GM19397 (cell line): ENCODE measurements at regions not wholly inside any gene's neighbourhood (a gene's known extent, or its start where the extent isn't known, plus 50 kb on each side); places are given as distances from the start of the nearest gene placed in this dataset.
"Not testable (repeated sequence)": the region's sequence is repeated elsewhere in the genome, so short reads cannot be mapped to it uniquely, and the experiment has no call there.

Experiments
- ATAC-seq: cut with Tn5 transposase; IDR thresholded peaks from one replicate; pipeline ENCODE4 v1.9.1; 2021; ENCODE audit warnings: mild to moderate bottlenecking, moderate library complexity; ENCODE audit not compliant: unreplicated experiment

- no peak for ATAC-seq
Observed at GRCh38 chr3:8112587-8112986, 389.0 kb upstream of the LMCD1 start.

DNA sequence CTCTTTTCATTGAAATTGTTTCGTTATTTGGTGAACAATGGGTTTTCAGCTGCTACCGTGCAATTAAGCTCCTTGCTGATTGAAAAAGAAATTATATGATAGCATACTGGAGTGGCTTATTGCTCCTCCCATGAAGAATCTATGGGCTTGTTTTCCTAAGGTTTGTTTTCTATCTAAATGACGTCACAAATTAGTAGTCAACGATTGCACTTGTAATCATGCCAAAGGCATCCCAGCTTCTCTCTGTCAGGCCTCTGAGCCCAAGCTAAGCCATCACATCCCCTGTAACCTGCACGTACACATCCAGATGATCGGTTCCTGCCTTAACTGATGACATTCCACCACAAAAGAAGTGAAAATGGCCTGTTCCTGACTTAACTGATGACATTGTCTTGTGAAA, 388.0 kb upstream of the LMCD1 start:
- ATAC-seq: no peak

- no peak for ATAC-seq
Observed at GRCh38 chr3:8128686-8129085, 372.9 kb upstream of the LMCD1 start.

- no peak for ATAC-seq
Observed at GRCh38 chr3:8136553-8136952, 365.1 kb upstream of the LMCD1 start.

DNA sequence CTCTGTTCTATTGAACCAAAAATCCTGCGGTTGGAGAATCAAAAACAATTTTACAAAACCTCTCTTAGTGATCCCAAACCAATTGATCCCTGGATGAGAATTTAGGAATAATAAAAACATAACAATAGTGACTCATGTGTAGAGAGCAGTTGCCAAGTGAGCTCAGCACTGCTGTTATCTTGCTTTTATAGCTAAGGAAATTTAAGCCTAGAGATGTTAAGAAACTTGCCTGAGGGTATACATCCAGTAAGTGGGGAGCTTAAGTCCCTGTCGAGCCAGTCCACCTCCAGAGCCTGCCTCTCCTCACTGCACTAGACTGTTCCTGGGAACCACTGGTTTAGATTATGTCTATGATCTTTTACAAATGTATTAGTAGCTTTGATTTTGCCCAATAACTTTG, 358.4 kb upstream of the LMCD1 start:
- ATAC-seq: no peak

DNA sequence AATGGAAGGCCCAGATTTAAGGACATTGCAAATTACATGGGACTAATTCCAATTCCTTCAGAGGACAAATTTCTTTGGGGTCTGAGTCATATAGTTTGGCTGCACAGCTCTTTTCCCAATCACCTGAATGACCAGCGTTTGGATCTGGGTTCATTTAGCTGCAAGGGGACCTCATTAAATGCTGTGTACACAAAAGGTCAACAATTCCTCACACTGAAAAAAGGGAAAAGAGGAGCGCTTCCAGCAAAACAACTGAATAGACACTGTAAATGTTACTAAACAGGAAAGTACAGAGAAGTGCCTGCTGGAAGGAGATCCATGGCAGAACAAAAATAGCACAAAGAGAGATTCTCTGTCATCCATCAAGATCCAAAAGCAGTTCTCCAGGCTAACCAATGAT, 356.0 kb upstream of the LMCD1 start:
- ATAC-seq: no peak

GRCh38 chr3:8147711-8148110, 353.9 kb upstream of the LMCD1 start:
- ATAC-seq: no peak

GRCh38 chr3:8152821-8153418, 348.7 kb upstream of the LMCD1 start:
- no peak for ATAC-seq

GRCh38 chr3:8153800-8154199, 347.8 kb upstream of the LMCD1 start:
- no peak for ATAC-seq

DNA sequence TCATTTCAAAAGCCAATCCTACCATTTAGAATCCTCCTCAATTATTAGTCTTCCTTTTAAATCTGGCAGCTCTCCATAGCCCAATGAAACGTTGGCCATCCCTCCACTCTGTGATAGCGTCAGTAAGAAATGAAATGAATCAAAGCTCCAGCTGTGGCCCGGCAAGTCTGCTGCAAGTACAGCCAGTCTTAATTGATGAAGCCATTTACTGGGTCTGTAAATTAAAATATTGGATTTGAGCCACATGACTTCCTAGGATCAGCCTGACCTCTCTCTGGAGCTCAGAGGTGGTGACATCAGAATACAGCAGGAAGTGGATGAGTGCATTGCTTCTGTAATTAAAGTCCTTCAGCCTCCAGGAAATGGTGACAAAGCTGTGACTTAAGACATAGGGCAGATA, 347.0 kb upstream of the LMCD1 start:
- ATAC-seq: no peak

GRCh38 chr3:8156138-8156537, 345.5 kb upstream of the LMCD1 start:
- no peak for ATAC-seq

GRCh38 chr3:8156831-8157230, 344.8 kb upstream of the LMCD1 start:
- no peak for ATAC-seq

DNA sequence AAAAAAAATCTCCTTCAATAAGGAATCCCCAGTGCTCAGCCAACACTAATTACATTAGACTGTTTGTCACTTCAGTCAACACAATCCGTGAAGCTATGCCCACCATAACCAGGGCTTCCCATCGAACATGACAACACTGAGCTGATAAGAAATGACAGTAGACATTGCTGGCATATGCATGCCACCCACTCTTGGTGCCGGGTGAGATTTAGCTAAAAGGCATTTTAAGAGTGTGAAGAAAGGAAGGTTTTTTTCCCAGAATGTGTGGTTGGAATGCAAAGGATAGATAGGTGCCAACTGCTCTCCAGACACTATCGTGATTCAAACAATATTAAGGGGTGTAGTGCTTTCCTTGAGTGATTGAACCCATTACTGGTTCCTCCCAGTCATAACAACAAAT, 344.0 kb upstream of the LMCD1 start:
- no peak for ATAC-seq

DNA sequence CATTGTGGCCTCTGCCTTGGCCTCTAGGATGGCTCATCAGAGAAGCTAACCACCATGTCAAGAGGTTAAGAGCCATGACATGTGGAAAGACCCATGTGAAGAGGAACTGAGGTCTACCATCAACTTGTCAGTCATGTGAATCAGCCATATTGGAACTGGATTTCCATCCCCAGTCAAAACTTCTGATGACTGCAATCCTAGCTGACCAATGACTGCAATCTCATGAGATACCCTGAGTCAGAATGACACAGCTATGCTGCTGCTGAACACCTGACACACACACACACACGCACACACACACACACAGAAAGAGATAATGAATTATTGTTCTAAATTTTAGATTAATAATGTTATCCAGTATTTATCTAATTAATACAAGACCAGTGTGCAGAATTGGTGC, 337.5 kb upstream of the LMCD1 start:
- no peak for ATAC-seq

DNA sequence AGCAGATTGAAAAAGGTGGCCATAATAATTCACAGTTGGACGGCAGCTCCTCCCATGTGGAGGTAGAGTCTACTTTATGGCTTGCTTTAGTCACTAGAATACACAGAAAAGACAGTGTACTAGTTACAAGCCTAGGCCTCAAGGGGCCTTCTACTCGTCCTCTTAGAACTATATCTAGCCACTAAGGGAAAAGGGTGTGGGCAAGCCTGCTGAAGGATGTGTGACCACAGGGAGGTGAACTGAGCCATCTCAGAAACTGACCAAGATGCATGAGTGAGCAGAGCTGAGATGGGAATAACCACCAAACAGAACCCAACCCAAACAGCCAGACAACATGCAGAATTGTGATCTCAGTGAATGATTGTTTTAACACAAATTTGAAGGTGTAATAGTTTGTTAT, 335.6 kb upstream of the LMCD1 start:
- no peak for ATAC-seq

- ATAC-seq: no peak
Observed at GRCh38 chr3:8170971-8171508, 330.6 kb upstream of the LMCD1 start.

GRCh38 chr3:8173892-8174291, 327.7 kb upstream of the LMCD1 start:
- ATAC-seq: no peak

DNA sequence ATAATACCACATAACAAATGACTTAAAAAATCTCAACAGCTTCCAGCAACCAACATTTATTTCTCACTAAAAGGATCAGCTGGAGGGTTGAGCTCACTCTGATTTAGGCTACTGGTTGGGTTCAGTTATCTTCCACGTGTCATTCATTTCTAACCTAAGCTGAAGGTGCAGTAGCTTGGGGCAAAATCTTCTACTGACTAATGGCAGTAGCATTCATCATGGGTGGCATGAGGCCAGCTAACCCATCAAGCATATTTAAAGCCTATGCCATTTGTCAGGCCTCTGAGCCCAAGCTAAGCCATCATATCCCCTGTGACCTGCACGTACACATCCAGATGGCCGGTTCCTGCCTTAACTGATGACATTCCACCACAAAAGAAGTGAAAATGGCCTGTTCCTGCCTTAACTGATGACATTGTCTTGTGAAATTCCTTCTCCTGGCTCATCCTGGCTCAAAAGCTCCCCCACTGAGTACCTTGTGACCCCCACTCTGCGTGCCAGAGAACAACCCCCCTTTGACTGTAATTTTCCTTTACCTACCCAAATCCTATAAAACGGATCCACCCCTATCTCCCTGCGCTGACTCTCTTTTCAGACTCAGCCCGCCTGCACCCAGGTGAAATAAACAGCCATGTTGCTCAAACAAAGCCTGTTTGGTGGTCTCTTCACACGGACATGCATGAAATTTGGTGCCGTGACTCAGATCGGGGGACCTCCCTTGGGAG, 324.7 kb upstream of the LMCD1 start:
- not testable (repeated sequence) for ATAC-seq

DNA sequence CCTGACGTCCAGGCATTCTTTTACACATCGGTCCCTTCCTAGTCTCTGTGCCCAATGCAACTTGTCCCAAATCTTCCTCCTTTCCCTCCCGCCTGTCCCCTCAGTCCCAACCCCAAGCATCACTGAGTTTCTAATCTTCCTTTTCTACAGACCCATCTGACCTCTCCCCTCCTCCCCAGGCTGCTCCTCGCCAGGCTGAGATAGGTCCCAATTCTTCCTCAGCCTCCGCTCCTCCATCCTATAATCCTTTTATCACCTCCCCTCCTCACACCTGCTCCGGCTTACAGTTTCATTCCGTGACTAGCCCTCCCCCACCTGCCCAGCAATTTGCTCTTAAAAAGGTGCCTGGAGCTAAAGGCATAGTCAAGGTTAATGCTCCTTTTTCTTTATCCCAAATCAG, 323.1 kb upstream of the LMCD1 start:
- ATAC-seq: not testable (repeated sequence)

- ATAC-seq: no peak
Observed at GRCh38 chr3:8182904-8183303, 318.7 kb upstream of the LMCD1 start.

GRCh38 chr3:8183627-8184026, 318.0 kb upstream of the LMCD1 start:
- ATAC-seq: peak; percentile 47

DNA sequence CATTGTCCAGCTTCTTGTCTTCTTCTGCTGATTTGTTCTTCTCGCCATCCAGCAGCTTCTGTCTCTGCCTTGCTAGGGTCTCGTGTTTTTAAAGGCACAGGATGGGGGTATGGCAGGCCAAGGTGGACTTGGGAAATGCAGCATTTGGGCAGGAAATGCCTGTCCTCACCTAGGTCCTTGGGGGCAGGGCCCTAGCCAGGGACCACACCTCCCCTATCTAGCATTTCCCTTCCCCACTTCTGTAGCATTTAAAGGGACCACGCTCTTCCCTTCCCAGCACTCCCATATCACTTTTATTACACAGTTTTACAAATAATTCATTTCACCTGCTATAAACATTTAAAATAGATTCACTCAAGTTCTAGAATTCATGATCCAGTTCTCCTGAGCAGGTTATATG, 315.4 kb upstream of the LMCD1 start:
- no peak for ATAC-seq

DNA sequence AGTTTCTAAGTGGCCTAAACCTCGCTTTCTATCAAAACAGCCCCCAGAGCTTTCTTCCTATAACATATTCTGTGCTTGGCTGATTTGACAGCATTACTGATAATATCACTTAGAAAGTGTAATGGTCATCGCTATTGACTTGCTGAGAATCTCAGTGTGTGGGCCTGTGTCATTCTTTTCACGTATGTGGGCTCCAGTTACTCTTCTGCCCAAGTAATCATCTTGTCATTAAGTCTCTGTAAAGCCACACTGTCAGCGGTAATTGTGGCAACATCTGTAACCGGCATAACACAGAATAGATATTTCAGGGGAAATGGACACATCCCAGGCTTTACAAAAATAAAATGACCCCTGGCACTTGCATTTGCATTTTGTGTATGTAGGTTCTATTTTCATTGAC, 313.6 kb upstream of the LMCD1 start:
- ATAC-seq: no peak
